ENCODE measurements at regions not wholly inside any gene's neighbourhood (a gene's known extent, or its start where the extent isn't known, plus 50 kb on each side); places are given as distances from the start of the nearest gene placed in this dataset.

DNA sequence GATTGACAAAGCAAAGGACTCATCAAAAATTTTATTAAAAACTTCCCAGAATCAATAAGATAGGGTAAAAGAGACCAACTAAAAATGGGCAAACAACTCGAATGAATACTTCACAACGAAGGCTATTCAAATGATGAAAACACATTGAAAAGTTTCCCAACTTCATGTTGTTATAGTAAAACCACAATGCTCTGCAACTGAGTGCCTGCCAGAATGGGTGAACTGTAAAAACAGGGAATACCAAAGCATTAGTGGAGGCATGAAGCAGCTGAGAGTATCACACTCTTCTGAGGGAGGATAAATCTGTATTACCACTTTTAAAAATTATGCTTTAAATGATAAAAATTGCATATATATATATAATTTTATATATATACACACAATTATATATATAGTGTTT is 1214.7 kb downstream of the SORCS3 start:
- no peak for DNase-seq

DNA sequence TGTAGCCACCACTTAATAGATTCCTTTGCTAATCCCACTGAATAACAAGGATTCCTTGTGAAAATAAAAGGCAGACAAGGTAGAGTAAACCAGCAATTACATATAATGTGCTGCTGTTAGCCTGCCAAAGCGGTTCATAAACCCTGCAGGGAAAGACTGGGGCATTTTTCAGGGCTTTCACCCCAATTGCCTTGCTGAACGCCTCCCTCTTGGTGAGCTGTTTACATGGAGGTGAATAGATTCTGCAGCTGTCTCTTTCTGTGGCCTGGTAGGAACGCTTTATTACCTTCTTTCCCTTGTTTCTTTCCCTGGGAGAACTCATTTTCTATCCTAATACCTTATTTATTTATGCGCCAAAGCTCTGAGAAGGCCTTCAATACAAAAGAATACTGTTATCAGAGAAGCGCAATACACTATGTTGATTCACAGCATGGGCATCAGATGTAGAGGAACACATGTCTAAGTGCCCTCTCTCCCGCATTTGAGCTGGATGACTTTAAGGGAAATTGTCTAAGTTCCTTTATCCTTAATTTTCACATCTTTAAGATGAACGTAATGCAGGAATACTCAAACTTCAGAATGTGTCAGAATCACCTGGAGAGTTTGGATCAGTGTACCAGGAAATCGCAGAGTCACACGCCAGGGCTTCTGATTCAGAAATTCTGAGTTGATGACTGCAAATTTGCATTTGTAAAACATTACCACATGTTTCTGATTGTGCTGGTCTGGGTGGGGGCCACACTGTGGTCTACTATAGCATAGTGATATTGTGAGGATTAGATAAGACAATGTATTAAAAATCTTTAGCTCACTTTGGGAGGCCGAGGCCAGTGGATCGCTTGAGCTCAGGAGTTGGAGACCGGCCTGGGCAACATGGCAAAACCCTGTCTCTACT is 1203.8 kb downstream of the SORCS3 start:
- no peak for DNase-seq

DNA sequence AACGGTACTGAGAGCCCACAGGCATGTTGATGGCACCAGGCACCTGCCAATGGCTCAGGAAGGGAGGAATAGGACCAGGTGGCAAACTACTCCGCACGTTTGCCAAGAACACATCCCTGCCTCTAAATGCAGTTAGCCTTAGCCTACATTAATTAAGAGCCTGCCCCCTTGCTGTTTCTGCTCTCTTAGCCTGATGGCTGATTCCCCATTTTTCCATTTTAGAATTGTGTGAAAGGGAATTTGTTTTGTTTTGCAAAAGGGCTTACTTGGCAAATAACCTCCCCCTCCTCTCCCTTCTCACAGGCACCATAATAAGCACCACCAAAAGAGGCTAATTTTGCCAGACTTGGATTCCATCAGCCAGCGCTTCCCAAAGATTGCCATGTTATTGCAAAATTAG is 1203.2 kb downstream of the SORCS3 start:
- DNase-seq, result no peak

DNA sequence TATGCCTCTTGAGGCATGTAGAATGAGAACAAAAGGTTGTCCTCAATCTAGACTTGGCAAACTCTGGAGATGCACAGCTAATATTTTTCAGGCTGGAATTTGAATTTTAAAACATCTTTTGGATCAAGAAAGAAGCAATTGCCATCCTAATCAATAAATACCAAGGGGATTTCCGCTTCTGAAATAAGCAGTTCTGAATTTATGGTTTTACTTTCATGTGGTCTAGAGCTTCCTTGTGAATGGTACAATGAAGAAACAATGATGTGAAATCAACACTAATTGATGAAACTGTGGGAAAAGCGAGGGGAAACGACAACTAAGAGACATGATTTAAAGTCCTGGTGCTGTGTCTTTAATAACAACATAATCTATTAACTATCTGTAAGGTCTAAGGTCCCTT is 1202.7 kb downstream of the SORCS3 start:
- no peak for DNase-seq

DNA sequence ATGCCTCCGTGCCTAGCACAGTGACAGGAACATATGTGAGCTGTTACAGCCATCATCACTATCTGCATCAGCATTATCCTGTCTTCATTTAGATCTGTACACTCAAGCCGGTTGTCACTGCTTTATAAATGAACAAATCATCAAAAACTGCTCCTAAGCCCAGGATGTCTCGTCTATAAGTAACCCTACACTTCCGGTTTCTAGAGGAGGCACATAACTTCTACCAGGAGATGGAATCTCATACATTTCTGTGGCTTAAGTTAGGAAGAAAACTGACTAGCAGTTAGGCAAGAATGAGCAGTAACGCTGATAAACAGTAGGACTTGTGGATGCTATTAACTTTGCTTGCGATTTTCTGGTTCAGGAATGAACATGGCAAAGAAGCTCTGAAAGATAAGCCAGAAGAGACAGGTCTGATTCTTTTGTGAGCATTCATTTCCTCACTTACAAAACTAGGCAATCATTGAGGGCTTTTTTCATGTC is 1199.2 kb downstream of the SORCS3 start:
- DNase-seq, result no peak

DNA sequence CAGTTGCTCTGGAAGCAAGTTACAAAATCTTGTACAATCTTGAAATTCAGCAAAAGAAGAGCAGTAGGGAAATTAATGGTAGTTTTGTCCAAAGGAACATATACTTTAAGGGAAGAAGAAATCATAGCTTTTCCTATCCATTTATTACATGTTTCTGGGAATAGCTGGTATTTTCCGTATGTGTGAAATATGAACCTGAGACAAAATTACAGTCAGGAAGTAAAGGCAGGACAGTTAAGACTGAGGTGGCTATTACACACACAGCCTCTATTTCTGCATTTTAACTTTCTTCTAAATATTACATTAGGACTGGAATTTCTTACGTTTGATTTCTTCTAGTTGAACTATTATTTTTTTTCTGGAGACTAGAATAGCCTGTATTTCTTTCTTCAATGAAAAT is 1197.3 kb downstream of the SORCS3 start:
- DNase-seq, result no peak

DNA sequence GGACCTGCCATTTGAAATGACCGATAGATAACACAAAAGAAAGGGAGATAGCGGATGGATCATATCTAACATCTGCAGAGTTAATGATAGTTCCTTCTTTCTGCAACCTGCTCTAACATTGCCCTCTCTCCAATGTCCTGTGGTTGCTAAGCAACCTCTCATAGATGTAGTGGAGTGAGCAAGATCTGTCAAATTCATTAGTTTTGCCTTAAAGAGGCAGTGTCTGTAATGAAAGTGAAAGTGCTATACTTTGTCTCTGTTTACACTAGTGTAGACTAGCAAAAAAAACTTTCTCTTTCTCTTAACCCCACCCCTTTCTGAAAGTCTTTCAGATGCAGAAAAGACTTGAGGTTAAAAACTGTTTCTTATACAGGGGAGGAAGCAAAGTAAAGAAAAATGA is 1196.9 kb downstream of the SORCS3 start:
- DNase-seq, result no peak

DNA sequence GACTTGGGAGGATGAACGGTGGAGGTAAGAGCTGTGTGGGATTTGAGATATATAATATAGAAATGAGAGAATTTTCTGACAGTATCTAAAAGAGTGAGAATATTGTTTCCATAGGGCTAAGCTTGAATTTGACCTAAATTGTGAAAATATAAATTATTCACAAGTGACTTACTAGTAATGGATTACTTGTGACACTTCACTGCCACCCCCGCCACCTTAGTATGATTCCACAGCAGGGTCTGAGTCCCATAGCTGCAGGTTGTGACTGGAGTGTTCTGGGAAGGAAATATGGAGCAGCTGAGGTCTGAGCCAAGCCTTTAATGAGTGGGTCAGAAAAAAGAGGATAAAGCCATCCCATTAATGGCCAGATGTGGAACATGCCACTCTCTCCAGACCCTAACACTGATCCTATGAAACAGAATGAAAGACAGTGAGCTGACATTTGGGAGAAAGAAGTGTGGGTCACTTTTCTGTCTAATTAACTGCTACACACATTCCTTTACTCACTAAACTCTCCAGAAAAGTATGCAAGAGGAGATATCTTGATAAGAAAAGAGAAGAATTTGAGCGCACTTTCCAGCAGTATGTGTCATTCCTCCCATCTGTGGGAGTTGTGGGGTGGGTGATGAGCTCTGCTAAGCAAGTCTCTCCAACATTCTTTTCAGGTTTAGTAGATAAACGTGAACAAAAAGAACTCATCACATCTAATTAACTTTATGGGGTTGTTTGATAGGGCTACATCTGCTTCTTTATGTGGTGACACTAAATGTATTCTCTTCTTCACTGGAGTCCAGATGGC is 1193.4 kb downstream of the SORCS3 start:
- no peak for DNase-seq

DNA sequence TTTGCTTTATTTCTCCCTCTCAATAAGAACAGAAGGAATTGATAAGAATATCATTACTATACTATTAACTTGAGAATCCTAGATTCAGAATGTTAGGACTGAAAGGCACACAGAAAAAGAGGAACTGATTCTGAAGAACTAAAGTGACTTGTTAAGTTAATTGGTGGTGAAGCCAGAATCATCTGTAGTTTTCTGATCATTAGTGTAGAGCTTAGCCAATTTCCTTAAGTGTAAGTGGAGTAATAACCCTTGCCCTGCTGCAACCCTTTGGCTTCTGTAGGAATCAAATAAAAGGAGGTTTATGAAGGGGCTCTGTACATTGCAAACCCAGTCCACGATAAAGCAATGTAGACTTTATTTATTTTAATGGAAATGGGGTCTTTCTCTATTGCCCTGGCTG is 1186.0 kb downstream of the SORCS3 start:
- DNase-seq, result no peak

DNA sequence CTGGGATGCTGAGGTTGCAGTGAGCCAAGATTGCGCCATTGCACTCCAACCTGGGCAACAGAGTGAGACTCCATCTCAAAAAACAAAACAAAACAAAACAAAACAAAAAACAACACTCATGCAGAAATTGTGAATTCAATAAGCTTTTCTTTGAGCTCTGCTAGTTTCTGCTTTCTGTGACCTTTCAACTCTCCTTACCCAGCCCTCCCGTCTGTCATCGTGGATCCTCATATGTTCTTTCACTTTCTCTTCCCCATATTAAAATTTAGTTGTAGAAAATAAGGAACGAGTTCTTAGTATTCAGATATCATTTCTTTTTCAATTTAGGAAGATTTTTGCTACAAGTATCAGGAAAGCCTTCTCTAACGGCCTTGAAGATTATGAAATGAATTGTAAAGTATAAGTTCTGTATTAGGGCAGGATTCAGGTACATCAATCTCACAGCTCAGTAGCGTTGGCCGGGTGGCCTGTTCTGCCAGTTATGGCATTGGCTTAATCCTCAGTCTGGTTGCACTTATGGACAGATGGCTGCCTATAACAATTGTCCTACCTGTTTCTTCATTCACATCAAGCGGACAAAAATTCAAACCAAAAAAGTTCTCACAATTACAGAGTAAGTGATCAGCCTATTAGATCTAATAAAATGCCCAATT is 1167.0 kb downstream of the SORCS3 start:
- no peak for DNase-seq

DNA sequence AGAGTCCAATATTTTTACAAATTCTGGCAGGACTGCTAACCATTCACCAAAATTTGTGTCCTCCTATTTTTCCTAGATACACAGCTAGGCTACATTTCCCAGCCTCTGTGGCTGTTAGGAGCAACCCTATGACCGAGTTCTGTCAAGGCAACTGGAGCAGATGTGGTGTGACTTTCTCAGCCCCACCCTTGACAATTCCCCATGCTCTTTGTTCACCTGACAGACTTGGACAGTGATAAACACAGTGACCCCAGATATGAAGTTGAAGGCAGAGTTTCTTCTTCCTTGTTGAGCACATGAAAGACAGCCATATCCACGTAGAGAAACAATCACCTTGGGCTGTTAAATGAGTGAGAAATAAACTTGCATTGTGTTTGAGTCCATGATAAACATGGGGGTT is 1162.1 kb downstream of the SORCS3 start:
- DNase-seq, result no peak

DNA sequence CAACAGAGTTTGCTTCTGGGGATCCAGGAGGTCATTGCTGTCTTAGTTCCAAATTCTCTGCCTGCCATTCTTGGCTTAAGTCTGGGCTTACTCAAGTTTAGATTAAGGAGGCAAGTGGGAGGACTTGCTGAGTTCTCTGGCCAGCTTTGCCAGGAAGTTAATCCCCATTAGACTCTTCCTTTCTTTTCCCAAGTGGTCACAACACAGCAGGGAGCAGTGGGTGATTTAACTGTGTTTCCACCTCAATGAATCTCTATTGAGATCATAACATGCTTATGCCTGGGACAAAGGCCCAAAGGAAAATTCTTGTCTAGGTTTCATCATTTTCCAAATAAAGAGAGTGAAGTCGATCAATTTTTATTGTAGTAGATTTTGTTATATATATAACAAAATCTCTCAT is 1159.6 kb downstream of the SORCS3 start:
- no peak for DNase-seq

DNA sequence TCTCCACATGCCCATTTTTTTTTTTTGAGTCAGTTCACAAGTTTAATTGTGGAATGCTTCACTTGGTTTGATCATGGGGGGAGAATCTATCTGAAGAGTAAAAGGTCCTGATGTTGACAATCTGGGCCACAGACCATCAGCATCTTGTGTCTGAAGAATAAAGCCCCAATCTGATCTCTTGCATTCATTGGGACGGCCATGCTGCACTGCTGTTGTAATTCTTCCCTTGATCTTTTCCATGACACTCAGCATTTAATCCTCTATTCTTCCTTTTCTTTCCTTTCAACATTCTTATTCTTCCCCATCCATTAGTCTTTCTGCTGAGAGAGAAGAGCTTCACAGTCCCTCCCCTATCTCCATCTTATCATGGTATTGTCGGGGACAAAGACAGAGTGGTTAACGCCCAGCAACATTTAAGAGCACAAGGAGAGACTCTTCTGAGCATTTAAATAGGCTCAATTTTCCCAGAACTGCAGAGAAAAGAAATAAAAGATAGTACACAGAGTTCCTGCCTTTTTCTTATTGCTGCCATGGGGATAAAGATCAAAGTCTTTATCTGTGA is 1157.3 kb downstream of the SORCS3 start:
- DNase-seq, result no peak

DNA sequence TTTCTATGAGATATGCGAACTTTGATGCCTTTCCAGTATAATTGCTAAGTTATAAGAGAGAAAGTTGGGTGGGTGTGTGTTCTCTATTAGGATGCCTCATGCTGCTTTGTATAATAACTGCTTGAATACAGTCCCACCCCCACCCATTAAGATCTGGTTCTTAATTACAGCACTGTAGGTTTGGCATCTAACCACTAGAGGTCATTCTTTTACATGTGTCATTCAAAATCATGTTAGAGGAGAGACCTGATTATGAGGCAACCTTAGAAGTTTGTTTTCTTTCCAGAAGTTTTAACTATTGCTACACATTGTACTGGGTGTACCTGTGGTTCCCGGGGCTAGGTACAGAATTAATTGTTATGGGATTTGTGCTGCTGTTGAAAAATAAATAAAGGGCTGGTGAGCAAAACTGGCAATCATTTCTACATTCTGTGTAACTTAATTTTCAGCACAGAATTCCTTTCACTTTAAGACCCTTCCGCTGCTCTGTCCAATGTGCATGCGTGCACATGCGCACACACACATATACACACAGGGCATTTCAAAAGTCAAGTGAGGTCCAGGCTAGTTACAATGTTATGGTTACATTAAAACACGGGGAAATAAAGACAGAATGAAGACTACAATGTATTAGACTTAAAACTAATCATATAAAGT is 1156.3 kb downstream of the SORCS3 start:
- no peak for DNase-seq

DNA sequence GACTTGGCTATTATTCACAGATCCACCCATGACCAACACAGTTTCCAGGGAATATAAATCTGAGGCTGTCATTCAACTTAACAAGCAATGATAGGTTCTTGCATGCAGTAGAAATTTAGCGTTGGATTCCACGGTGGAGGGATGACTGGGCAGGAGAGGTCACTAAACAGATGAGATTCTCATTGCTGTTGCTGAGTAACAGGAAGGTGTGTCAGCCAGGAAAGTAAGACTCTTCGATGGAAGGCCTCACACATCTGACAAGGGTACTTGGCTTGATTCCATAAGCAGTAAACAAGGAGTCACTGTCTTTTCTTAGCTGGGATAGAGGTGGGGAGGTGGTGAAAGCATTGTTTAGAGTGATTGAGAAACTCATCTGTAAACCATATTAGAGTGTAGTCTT is 1152.0 kb downstream of the SORCS3 start:
- no peak for DNase-seq

DNA sequence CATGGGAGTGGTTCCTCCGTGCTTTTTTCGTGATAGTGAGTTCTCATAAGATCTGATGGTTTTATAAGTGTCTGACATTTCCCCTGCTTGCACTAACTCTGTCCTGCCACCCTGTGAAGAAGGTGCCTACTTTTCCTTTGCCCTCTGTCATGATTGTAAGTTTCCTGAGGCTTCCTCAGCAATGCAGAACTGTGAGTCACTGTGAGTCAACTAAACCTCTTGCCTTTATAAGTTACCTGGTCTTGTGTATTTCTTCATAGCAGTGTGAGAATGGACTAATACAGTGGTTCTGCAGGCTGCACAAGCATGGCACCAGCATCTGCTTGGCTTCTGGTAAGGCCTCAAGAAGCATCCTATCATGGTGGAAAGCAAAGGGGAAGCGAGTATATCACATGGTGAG is 1144.6 kb downstream of the SORCS3 start:
- no peak for DNase-seq

DNA sequence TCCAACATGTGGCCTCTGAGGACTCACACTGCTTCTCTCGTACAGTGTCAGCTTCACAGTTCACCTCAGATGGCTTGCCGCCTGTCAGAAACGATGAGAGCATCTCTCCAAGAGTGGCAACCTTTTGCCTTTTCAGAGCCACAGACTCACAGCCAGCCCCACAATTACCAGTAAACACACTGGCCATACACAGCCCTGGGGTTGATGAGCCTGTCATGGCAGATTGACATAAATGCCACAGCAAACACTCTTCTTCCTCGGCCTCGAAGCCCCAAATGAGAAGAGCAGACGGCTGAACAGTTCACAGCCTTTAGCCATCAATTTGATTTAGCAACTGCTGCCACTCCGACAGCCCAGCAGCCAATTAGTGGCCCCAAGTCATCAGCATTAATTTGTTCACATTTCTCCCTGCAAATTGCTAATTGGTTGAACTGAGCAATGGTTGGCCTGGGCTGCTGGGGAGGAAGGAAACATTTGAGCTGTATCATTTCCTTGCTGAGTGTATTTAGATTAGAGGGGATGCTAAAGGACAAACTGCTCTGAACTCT is 1142.9 kb downstream of the SORCS3 start:
- no peak for DNase-seq

DNA sequence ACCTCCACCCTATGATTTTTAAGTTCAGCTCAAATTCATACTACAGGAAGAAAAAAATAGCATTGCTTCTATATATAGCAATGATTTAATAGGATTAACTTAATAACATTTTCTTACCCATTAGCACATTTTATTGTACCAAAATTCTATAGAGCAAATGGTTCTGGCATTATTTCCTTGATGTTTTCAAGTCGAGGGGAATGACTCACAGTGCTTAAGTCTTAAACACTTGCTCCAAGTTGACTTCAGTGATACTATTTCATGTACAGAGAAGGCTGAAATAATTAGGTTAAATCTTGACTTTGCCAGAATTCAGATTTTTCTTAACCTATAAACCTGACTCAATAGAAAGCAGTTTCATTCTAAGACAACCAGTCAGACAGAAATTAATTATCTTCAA is 1133.8 kb downstream of the SORCS3 start:
- no peak for DNase-seq

DNA sequence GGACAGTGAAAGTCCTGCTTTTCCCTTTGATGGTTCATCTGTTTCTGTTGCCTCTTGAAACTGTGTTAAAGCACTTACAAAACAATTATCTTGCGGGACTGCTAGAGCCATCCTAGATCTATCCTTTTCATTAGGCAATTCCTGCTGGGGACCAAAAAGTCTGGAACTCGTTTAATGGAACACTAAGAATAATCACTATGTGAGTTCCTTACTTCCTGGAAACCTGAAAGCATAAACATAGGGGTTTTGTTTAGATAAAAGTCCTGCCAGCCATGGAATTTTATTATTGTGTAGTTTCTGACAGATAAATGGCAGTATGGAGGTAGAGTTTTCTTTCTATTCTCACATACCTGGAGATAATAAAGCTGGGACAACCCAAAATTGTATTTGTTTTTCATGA is 1133.3 kb downstream of the SORCS3 start:
- no peak for DNase-seq

DNA sequence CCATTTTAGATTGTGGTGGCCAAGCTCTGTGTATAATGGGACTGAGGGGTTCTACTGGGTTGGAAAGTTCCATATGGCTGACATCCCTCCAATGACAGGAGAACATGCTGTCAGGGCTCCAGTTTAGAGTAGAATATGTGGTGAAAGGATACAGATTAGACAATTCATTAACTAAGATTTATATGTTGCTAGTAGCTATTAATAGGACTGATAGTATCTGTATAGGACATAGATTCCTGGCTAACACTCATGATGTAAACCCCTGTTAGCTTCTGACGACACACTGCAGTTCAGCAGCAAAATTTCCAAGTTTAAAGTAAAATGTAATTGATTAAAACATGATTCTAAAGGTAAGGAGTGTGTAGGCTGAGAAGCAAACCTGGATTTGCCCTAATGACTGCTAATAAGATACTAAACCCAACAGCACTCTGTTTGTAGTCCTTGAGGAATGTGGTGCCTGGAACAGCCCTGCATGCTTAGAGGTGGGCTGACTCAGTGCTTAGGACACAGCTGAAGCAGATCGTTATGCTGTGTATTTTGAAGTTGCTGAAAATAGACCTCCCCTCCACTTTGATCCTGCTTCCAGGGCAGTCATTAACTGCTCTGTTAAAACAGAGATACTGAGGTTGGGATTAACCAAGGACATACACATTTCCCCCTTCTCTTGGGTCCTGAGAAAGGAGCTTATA is 1129.6 kb downstream of the SORCS3 start:
- no peak for DNase-seq

DNA sequence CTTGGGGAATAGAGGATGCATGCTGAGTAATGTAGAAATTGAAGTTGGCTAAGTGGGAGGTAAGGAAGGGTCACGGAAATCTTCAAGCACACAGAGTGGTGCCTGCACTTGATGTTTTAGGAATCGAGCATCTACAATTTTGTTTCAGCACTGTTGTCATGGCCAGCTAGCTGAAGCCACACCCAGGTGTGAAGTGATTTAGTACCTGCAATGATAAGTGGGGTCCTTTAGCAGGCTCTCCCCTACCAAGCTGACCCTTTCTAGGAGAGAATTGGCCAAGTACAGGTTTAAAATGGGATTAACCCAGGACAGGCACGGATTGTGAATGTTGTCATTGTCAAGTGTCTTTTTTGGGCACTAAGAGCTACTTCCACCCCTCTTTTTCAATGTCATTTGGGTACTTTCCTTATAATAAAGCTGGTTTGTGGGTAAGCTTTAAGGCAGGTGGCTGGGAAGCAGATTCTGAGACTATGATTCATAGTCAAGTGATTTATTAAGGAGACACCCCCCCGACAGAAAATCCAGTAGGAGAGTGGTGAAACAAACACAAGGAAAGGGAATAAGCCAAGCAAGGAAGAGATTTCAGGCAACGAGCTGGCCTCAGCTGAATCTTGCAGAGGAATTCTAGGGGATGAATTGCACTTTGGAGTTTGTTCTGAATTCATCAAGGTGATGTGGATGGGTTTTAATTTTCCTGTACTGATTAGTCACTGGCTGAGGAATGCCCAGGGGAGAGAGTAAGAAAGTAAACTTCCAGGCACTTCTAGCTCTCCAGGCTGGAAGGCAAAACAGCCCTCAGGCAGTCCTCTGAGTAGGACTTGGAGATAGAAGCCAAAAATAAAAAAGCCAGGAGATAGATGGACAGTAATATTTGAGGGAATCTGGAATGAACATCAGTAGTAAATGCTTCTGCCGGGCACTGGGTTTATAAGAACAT is 1128.4 kb downstream of the SORCS3 start:
- DNase-seq, result no peak

All from stimulated activated CD4-positive, alpha-beta T cell treated with anti-CD3 and anti-CD28 coated beads, Interleukin-2, amount 100 ng/mL, for 48 hours (primary cell).